HL-60 (cell line): ENCODE measurements at regions not wholly inside any gene's neighbourhood (a gene's known extent, or its start where the extent isn't known, plus 50 kb on each side); places are given as distances from the start of the nearest gene placed in this dataset.

Source experiments
- DNase-seq, 2 experiments: peaks; one replicate each; pipeline ENCODE4 v3.0.0-alpha.2; 2010 to 2020; ENCODE audit warnings: low read depth in 1 of 2, low spot score in 1 of 2
- H3K27ac ChIP-seq: fragments of 250-450 bp; sonication (Bioruptor Pico); replicated peaks from 2 replicates; pipeline ENCODE4 v1.5.1; 2020; ENCODE audit warnings: mild to moderate bottlenecking, moderate library complexity
- H3K27me3 ChIP-seq: fragments of 250-450 bp; sonication (Bioruptor Pico); 2 replicates; pipeline ENCODE4 v1.5.1; 2021; ENCODE audit warnings: mild to moderate bottlenecking, moderate library complexity; ENCODE audit not compliant: insufficient read depth, poor library complexity, severe bottlenecking
- H3K4me3 ChIP-seq: replicated peaks from 2 replicates; pipeline ENCODE4 v1.5.1; 2011; ENCODE audit warnings: mild to moderate bottlenecking, control low read depth, low read length; ENCODE audit not compliant: insufficient read depth
- CTCF ChIP-seq: IDR thresholded peaks from one replicate; pipeline ENCODE4 v1.5.1; 2011; ENCODE audit warnings: low read length, control low read depth, inconsistent platforms; ENCODE audit not compliant: insufficient read depth
- GABPA ChIP-seq: IDR thresholded peaks from 2 replicates; pipeline ENCODE4 v1.6.1; 2012; ENCODE audit warnings: low read depth
- POLR2AphosphoS5 ChIP-seq: IDR thresholded peaks from 2 replicates; pipeline ENCODE4 v1.6.1; 2012; ENCODE audit warnings: low read depth
- REST ChIP-seq: IDR thresholded peaks from 2 replicates; pipeline ENCODE4 v1.6.1; 2012; ENCODE audit warnings: low read depth; ENCODE audit not compliant: insufficient replicate concordance
- SPI1 ChIP-seq: IDR thresholded peaks from 2 replicates; pipeline ENCODE4 v1.6.1; 2012; ENCODE audit warnings: low read depth, mild to moderate bottlenecking, borderline replicate concordance

GRCh38 chr5:110855961-110856360, 117.2 kb downstream of the SLC25A46 start:
- TF ChIP-seq SPI1 (no peak), POLR2AphosphoS5 (no peak)
- no peak for DNase-seq
- H3K27ac ChIP-seq = no peak overlapping the region
- no peaks in the 10 kb centered on the region for H3K27me3 ChIP-seq
- no peak overlapping the region for H3K4me3 ChIP-seq

- Histone ChIP-seq H3K27me3 (no peaks in the 10 kb centered on the region), H3K4me3 (no peak overlapping the region), H3K27ac (no peak overlapping the region)
- TF ChIP-seq CTCF = no peak
- TF ChIP-seq REST = peak; percentile 85
- peak; percentile 1 to 7 for DNase-seq
These were observed 126.7 kb downstream of the SLC25A46 start for GRCh38 chr5:110865400-110866094.

DNA sequence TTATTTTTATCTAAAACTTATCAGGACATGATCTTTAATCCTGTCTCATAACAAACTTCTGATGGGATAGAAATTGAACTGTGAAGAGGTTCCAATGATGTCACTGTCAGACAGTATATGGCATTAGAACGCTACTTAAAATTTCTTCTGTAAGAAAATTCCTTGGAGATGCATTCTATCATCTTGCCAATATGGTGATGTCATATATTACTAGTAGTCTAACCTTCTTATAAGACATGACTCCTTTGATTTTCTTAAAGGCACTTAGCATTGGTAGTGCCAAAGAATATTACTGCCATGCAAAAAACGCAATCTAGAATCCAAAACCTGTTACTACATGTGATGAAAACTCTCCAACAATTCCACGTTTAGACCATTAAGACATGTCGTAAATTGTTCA, 131.1 kb downstream of the SLC25A46 start:
- Histone ChIP-seq H3K4me3 (no peak overlapping the region), H3K27ac (no peak overlapping the region), H3K27me3 (no peaks in the 10 kb centered on the region)
- TF ChIP-seq POLR2AphosphoS5 (no peak), SPI1 (no peak), REST (no peak), GABPA (no peak), CTCF (no peak)
- DNase-seq = no peak

DNA sequence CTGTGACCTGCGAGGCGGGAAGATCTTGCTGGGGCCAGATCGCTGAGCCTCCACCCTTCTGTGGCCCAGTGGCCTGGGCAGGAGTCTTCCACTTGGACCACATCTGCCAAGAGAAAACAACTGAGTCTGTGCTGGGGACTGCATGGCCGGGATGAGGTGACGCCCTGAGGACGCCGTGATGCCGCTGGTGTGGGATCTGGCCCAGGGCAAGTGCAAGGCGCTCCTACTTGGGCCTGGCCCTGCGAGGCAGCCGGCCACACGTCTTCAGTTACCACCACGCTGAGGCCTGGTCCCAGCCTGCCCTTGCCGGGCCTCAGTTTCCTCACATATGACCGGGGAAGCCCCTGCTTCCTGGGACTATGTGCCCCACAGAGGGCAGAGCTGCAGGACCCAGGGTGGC, 133.4 kb downstream of the SLC25A46 start:
- no peak overlapping the region for H3K4me3 ChIP-seq
- no peak for DNase-seq
- no peak overlapping the region for H3K27ac ChIP-seq
- TF ChIP-seq SPI1 (no peak), CTCF (no peak), GABPA (no peak), POLR2AphosphoS5 (no peak), REST (no peak)
- H3K27me3 ChIP-seq = no peaks in the 10 kb centered on the region
